GM21515 (cell line): ENCODE measurements at regions not wholly inside any gene's neighbourhood (a gene's known extent, or its start where the extent isn't known, plus 50 kb on each side); places are given as distances from the start of the nearest gene placed in this dataset.
"Not testable (repeated sequence)": the region's sequence is repeated elsewhere in the genome, so short reads cannot be mapped to it uniquely, and the experiment has no call there.

Source experiments
- ATAC-seq: cut with Tn5 transposase; IDR thresholded peaks from one replicate; pipeline ENCODE4 v1.9.1; 2021; ENCODE audit not compliant: unreplicated experiment

DNA sequence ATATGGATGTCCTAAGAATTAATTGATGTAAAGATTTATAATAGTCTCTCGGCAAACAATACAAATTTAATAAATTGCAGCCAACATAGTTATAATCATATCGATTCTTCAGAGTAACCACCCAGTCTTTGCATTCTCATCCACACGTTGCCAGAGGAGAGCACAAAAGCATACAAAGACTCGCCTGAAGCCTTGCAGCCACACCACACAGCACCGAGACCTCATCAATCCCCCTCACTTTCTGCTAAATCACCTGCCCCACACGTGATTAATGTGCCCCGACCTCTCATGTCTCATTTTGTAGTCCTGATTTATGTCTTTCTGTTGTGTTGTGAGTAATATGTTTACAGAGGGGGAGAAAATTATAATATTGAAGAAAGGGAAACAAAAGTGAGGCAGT lies 510.4 kb downstream of the TRIML1 start:
- no peak for ATAC-seq

GRCh38 chr4:188650516-188650915 lies 511.3 kb downstream of the TRIML1 start:
- ATAC-seq: no peak

GRCh38 chr4:188657365-188657764 lies 518.1 kb downstream of the TRIML1 start:
- ATAC-seq: no peak

DNA sequence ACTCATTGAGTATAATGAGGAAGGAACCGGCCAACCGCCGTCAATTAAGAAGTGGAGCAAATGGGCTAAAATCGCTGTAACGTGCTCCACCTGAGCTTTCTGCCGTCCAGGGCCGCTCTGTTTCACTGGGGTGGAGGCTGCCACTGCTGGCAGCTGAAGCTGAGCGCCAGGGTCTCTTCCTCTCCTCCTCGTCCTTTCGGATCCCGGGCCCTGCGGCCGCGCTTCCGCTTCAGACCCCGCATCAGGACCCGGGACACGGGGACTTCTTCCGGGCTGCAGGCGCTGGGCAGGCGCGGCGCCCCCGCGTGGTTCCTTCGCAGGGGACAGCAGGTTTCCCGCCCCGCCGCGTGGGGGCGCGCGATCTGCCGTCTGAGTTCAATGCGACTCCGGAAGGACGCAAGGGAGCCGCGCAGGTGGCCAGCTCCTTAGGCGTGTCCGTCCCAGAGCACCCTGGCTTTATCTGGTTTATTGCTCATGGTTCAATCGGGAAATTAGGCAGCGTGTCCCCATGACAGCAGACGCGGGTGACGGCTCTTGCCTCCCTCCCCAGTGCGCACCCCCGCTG lies 519.8 kb downstream of the TRIML1 start:
- ATAC-seq: no peak

DNA sequence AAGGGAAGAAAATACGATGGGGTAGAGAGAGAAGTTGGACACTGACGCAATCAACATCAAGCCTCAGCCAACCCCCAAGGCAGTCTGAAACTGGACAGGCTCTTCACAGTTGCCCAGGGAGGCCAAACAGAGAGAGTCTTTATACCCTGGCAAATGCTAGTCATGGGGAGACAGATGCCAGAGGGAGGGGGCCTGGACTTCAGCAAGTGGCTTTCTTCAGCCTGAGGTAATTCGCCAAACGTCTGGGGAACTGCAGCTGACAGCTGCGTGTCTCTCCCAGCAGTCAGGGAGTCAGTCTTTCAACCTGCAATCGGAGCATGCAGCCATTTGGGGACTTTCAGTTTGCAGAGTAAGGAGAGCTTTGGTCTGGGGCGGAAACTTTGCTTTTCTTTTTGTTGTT lies 521.6 kb downstream of the TRIML1 start:
- ATAC-seq: no peak

GRCh38 chr4:188661502-188661901 lies 522.3 kb downstream of the TRIML1 start:
- no peak for ATAC-seq

GRCh38 chr4:188663369-188663768 lies 524.1 kb downstream of the TRIML1 start:
- no peak for ATAC-seq

DNA sequence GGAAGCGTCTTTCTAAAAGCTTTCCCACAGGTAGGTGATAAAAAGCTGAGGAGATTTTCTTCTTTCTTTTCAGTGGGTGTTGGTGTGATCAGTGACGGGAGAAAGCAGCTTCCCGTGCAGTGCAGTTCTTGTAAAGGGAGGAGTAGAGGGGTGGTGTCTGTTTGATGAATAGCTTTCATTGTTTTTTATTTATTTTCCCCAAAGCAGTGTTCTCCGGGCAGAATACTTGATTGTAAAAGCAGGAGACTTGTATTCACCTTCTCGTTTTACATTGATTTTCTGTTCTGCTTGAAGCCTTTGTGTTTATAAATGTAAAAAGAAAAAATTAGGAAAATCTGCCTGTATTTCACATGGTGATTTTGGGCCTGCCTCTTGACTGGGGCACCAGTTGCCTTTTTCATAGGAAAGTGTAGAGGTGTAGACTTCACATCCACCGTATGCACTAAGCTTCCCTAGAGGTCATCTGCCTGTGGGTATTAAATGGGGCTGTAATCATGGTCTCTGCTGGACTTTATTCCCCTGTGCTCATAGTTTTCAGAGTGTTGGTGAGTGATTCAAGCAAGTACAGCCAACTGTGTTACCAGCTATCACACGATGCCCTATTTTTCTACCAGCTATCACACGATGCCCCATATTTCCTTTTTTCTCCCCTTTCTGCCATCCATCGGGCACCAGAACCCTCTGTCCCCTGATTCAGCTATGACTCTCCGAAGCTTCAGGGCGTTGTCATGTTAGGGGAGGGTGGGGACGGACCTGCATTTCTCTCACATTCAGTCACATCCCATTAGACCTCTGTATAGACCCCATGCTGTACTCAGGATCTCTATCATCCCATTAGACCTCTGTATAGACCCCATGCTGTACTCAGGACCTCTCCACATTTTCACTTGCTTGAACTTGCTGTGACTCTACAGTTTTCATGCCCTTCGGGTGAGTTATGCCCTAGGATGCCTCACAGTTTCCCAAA lies 526.5 kb downstream of the TRIML1 start:
- ATAC-seq: no peak

DNA sequence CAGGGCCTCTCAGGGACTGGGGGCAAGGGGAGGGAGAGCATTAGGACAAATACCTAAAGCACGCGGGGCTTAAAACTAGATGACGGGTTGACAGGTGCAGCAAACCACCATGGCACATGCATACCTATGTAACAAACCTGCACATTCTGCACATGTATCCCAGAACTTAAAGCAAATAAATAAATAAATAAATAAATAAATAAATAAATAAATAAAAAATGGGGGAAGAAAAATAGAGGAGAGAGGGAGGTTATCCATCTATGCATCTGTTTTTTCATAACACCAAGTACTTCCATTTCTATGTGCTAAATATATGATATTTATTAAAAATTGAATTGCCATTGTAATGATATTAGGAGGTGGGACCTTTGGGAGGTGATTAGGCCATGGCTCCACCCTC lies 539.5 kb downstream of the TRIML1 start:
- ATAC-seq: not testable (repeated sequence)

GRCh38 chr4:188680004-188680666 lies 540.9 kb downstream of the TRIML1 start:
- no peak for ATAC-seq

- no peak for ATAC-seq
Measured at GRCh38 chr4:188680667-188681063, 541.4 kb downstream of the TRIML1 start.

DNA sequence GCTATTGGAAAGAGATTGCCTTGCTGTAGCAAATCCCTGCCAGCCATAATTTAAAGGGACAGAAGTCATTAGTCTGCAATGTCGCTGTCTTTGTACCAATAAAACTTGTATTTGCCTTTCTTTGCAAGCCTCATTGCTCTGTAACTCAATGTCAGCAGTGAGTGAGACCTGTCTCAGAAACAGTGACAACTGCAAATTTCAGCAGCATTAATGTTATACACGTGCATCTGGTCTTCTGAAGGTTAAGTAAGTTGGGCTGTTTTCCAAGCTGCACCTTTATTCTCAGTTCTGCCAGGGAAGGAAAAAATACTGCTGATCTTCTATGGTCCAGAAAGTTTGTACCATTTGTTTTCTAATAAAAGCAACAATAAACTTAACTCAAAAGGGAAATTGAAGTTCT lies 543.1 kb downstream of the TRIML1 start:
- ATAC-seq: no peak

DNA sequence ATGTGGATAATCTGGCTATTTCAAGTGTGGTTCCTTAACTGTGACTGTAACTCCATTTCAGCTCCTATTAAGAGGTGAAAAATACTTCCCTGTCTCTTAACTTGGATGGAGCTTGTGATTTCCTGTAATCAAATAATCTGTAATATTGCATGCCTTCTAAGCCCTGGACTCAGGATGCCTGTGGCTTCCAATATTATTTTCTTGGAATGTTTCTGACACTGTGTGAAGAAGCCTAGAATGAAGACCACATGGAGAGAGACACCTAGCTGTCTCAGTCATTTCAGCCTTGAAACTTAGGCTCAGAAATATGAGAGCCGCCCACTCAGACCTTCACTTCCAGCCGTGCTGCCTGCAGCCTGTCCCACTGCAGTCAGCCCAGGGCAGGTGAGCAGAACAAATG lies 544.3 kb downstream of the TRIML1 start:
- no peak for ATAC-seq

DNA sequence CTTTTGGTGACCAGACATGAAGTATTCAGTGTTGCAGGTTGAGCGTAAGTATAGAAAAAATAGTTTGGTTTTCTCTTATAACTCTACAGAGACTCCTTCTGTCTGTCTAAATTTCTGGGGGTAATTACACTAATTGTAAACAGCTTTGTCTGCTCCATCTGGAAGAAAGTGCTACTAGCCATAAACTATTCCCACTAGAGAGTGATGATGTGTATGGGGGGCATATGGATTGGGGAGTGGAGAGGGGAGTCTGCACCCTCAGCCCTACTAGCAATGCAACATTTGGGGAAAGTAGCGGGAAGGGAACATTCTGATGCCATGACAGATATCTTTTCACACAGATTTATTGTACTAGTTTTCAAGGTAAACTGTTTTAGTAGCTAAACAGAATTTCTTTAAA lies 549.7 kb downstream of the TRIML1 start:
- no peak for ATAC-seq

- ATAC-seq: no peak
Measured at GRCh38 chr4:188691811-188692210, 552.6 kb downstream of the TRIML1 start.

DNA sequence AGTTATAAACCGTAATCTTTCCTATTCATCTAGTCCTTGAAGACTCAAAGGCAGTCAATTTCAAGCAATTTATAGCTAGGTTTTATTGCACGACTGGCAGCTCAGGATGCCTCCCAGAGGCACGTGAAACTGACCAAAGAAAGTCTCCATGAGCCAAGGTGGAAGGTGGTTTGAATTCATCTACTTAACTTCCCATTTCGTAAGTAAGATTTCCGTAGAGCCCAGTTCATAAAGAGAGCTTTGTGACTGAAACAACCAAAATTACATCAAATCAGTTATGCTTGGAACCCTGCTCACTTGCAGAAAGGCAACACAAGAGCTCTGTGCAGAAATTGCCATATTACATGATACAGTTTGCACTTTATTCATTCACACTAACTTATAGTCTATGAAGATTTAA lies 556.0 kb downstream of the TRIML1 start:
- no peak for ATAC-seq

DNA sequence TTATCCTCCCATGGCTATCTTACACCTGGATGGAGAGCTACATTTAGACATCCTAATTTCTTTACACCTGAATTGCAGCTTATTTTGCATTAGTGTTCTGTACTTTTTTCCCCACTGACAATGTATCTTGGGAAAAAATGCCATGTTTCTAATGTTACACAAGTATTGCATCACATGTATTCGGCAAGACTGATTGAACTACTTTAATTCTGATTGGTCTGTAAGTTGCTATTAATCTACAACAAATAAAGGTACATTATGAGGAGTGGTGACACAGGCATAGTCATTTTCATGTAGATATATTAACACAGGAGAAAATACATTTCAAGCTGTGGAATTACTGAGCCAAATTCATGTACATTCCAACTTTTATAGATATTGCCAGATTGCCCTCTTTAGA lies 558.0 kb downstream of the TRIML1 start:
- no peak for ATAC-seq

- no peak for ATAC-seq
Measured at GRCh38 chr4:188701952-188702351, 562.7 kb downstream of the TRIML1 start.

DNA sequence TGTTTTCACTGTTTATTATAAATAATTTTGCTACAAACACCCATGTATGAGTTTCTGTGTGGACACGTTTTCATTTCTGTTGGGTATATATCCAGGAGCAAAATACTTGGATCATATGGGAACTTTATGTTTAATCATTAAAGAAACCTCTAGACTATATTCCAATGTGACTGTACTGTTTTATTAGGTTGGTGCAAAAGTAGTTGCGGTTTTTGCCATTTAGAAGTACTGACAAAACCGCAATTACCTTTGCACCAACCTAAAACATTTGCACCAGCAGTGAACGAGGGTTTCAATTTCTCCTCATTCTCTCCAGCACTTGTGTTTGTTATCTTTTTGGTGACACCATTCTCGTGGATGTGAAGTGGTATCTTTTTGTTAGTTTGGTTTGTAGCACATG lies 565.0 kb downstream of the TRIML1 start:
- no peak for ATAC-seq

DNA sequence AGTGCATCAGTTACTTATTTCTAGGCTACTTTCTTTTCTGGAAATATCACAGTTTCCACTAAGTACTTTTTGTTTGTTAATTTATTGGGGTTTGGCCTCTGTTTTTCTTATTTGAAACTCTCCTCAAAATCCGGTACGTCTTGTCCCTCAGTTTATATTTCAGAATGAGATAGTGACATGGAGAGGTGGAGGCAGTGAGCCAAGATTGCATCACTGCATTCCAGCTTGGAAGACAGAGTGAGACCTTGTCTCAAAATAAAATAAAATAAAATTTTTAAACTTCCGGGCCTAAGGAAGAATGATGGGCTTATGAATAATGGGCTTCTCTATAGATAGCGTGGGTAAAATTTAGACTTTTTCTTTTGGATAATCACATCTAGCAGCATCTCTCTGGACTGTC lies 567.8 kb downstream of the TRIML1 start:
- ATAC-seq: no peak

- no peak for ATAC-seq
Measured at GRCh38 chr4:188714501-188714900, 575.3 kb downstream of the TRIML1 start.

GRCh38 chr4:188714907-188715306 lies 575.7 kb downstream of the TRIML1 start:
- ATAC-seq: no peak
